ENCODE measurements at regions not wholly inside any gene's neighbourhood (a gene's known extent, or its start where the extent isn't known, plus 50 kb on each side); places are given as distances from the start of the nearest gene placed in this dataset.

- H3K27me3 ChIP-seq (replicated peaks; ENCODE audit: control insufficient read depth, insufficient read depth, low read length): no peaks in the 10 kb centered on the region
- Mint-ChIP-seq H3K27me3 (ENCODE audit: insufficient read depth, unreplicated experiment) (no peaks in the 10 kb centered on the region), H3K4me1 (ENCODE audit: low read depth, unreplicated experiment) (no peaks in the 10 kb centered on the region), H3K9me3 (ENCODE audit: unreplicated experiment) (no peaks in the 10 kb centered on the region), H3K4me3 (ENCODE audit: unreplicated experiment) (no peak overlapping the region), H3K36me3 (ENCODE audit: insufficient read depth, unreplicated experiment) (no peaks in the 10 kb centered on the region), H3K27ac (ENCODE audit: unreplicated experiment) (no peak overlapping the region)
- BruUV-seq (replicated peaks): no TSS peak
- DNase-seq: no peak
- CTCF ChIA-PET: no interaction called here
- POLR2A ChIA-PET: no interaction called here
- no peaks in the 10 kb centered on the region for H3K9me3 ChIP-seq
- TF ChIP-seq CTCF (IDR thresholded peaks at IDR 0.05; ENCODE audit: insufficient read depth in 1 of 2, low read depth in 1 of 2, low read length in 1 of 2, severe bottlenecking in 1 of 2, unreplicated experiment in 1 of 2): no peak
- H3K36me3 ChIP-seq (ENCODE audit: control insufficient read depth, insufficient read depth, low read length): no peaks in the 10 kb centered on the region
- intact Hi-C loops (cut with micrococcal nuclease; ENCODE audit: unreplicated experiment): no loop called here
- no peaks in the 10 kb centered on the region for H3K4me1 ChIP-seq
- no peak overlapping the region for H3K4me3 ChIP-seq (ENCODE audit: low read depth, low read length)
Observed at GRCh38 chr2:195408196-195408595, 248.8 kb upstream of the SLC39A10 start.

DNA sequence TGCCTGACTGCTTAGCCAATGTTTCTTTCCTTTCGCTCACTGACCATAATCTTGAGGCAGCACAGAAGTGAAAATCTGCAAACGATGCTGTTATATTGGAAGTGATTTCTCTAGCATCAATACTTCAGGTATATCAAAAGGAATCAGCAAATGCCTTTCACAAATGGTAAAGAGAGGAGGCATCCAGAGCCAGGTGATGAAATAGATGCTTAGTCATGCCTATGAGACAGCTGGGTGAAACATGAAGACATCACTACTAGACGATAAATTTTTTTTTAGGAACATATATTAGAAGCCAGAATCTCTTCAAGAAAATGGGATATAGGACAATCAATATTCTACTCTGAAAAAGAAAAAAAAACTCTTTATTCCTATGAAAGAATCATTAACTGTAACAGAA lies 249.2 kb upstream of the SLC39A10 start:
- no peak overlapping the region for H3K4me3 ChIP-seq (ENCODE audit: low read depth, low read length)
- H3K4me1 Mint-ChIP-seq (ENCODE audit: low read depth, unreplicated experiment): no peaks in the 10 kb centered on the region
- H3K4me1 ChIP-seq: no peaks in the 10 kb centered on the region
- H3K4me3 Mint-ChIP-seq (ENCODE audit: unreplicated experiment): no peak overlapping the region
- H3K9me3 Mint-ChIP-seq (ENCODE audit: unreplicated experiment): no peaks in the 10 kb centered on the region
- POLR2A ChIA-PET: no interaction called here
- DNase-seq: no peak
- no peaks in the 10 kb centered on the region for H3K36me3 Mint-ChIP-seq (ENCODE audit: insufficient read depth, unreplicated experiment)
- no peak overlapping the region for H3K27ac Mint-ChIP-seq (ENCODE audit: unreplicated experiment)
- BruUV-seq (replicated peaks): no TSS peak
- H3K36me3 ChIP-seq (ENCODE audit: control insufficient read depth, insufficient read depth, low read length): no peaks in the 10 kb centered on the region
- no peaks in the 10 kb centered on the region for H3K27me3 Mint-ChIP-seq (ENCODE audit: insufficient read depth, unreplicated experiment)
- no peaks in the 10 kb centered on the region for H3K9me3 ChIP-seq
- no peak for TF ChIP-seq CTCF (IDR thresholded peaks at IDR 0.05; ENCODE audit: insufficient read depth in 1 of 2, low read depth in 1 of 2, low read length in 1 of 2, severe bottlenecking in 1 of 2, unreplicated experiment in 1 of 2)
- intact Hi-C loops (cut with micrococcal nuclease; ENCODE audit: unreplicated experiment): no loop called here
- CTCF ChIA-PET: no interaction called here
- no peaks in the 10 kb centered on the region for H3K27me3 ChIP-seq (replicated peaks; ENCODE audit: control insufficient read depth, insufficient read depth, low read length)

- CTCF ChIA-PET: no interaction called here
- TF ChIP-seq CTCF (IDR thresholded peaks at IDR 0.05; ENCODE audit: insufficient read depth in 1 of 2, low read depth in 1 of 2, low read length in 1 of 2, severe bottlenecking in 1 of 2, unreplicated experiment in 1 of 2): no peak
- DNase-seq: no peak
- no peaks in the 10 kb centered on the region for H3K9me3 ChIP-seq
- no peak overlapping the region for H3K4me3 Mint-ChIP-seq (ENCODE audit: unreplicated experiment)
- no peaks in the 10 kb centered on the region for H3K36me3 Mint-ChIP-seq (ENCODE audit: insufficient read depth, unreplicated experiment)
- POLR2A ChIA-PET: no interaction called here
- no peaks in the 10 kb centered on the region for H3K9me3 Mint-ChIP-seq (ENCODE audit: unreplicated experiment)
- no peaks in the 10 kb centered on the region for H3K4me1 Mint-ChIP-seq (ENCODE audit: low read depth, unreplicated experiment)
- no peaks in the 10 kb centered on the region for H3K27me3 ChIP-seq (replicated peaks; ENCODE audit: control insufficient read depth, insufficient read depth, low read length)
- no peaks in the 10 kb centered on the region for H3K36me3 ChIP-seq (ENCODE audit: control insufficient read depth, insufficient read depth, low read length)
- H3K4me3 ChIP-seq (ENCODE audit: low read depth, low read length): no peak overlapping the region
- H3K27me3 Mint-ChIP-seq (ENCODE audit: insufficient read depth, unreplicated experiment): no peaks in the 10 kb centered on the region
- H3K27ac Mint-ChIP-seq (ENCODE audit: unreplicated experiment): no peak overlapping the region
- H3K4me1 ChIP-seq: no peaks in the 10 kb centered on the region
- intact Hi-C loops (cut with micrococcal nuclease; ENCODE audit: unreplicated experiment): no loop called here
- no TSS peak for BruUV-seq (replicated peaks)
Observed at GRCh38 chr2:195406886-195407603, 250.0 kb upstream of the SLC39A10 start.
